ENCODE measurements at regions not wholly inside any gene's neighbourhood (a gene's known extent, or its start where the extent isn't known, plus 50 kb on each side); places are given as distances from the start of the nearest gene placed in this dataset.
A peak's percentile ranks its signal among the peaks of the same experiment; 100 is the strongest.
"Not testable (repeated sequence)": the region's sequence is repeated elsewhere in the genome, so short reads cannot be mapped to it uniquely, and the experiment has no call there.

GRCh38 chr5:91468651-91469422, 85.7 kb upstream of the ARRDC3 start:
- no peaks in the 10 kb centered on the region for H3K36me3 Mint-ChIP-seq
- DNase-seq: no peak
- peaks cover 4% of the 10 kb centered on the region for H3K9me3 Mint-ChIP-seq
- H3K27ac Mint-ChIP-seq: no peak overlapping the region
- no peak overlapping the region for H3K4me3 Mint-ChIP-seq
- no peaks in the 10 kb centered on the region for H3K27me3 Mint-ChIP-seq
- H3K4me1 Mint-ChIP-seq: peaks cover 17% of the 10 kb centered on the region

GRCh38 chr5:91464886-91465646, 81.9 kb upstream of the ARRDC3 start:
- peaks cover 10% of the 10 kb centered on the region for H3K9me3 Mint-ChIP-seq
- H3K27ac Mint-ChIP-seq: no peak overlapping the region
- DNase-seq: no peak
- H3K4me1 Mint-ChIP-seq: peaks cover 15% of the 10 kb centered on the region
- no peaks in the 10 kb centered on the region for H3K36me3 Mint-ChIP-seq
- H3K27me3 Mint-ChIP-seq: no peaks in the 10 kb centered on the region
- H3K4me3 Mint-ChIP-seq: no peak overlapping the region

GRCh38 chr5:91457681-91458058, 74.6 kb upstream of the ARRDC3 start:
- Mint-ChIP-seq H3K9me3 (peaks cover 6% of the 10 kb centered on the region), H3K27ac (no peak overlapping the region), H3K4me3 (no peak overlapping the region), H3K27me3 (no peaks in the 10 kb centered on the region), H3K36me3 (no peaks in the 10 kb centered on the region), H3K4me1 (no peaks in the 10 kb centered on the region)
- DNase-seq: no peak

GRCh38 chr5:91456928-91457680, 74.0 kb upstream of the ARRDC3 start:
- H3K36me3 Mint-ChIP-seq: no peaks in the 10 kb centered on the region
- H3K9me3 Mint-ChIP-seq: peaks cover under 1% of the 10 kb centered on the region
- DNase-seq: no peak
- no peak overlapping the region for H3K4me3 Mint-ChIP-seq
- H3K27me3 Mint-ChIP-seq: no peaks in the 10 kb centered on the region
- H3K4me1 Mint-ChIP-seq: no peaks in the 10 kb centered on the region
- no peak overlapping the region for H3K27ac Mint-ChIP-seq

GRCh38 chr5:91449083-91449482, 66.0 kb upstream of the ARRDC3 start:
- Mint-ChIP-seq H3K36me3 (no peaks in the 10 kb centered on the region), H3K27me3 (no peaks in the 10 kb centered on the region), H3K4me1 (peaks cover 4% of the 10 kb centered on the region), H3K27ac (no peak overlapping the region), H3K9me3 (peaks cover 4% of the 10 kb centered on the region), H3K4me3 (no peak overlapping the region)
- no peak for DNase-seq

- H3K36me3 Mint-ChIP-seq, H3K27ac Mint-ChIP-seq, H3K4me1 Mint-ChIP-seq, H3K9me3 Mint-ChIP-seq, H3K27me3 Mint-ChIP-seq, DNase-seq, H3K4me3 Mint-ChIP-seq: not testable (repeated sequence)
These were observed 65.0 kb upstream of the ARRDC3 start for GRCh38 chr5:91448079-91448478.

- not testable (repeated sequence) for H3K9me3 Mint-ChIP-seq, DNase-seq, H3K27ac Mint-ChIP-seq, H3K27me3 Mint-ChIP-seq, H3K4me1 Mint-ChIP-seq, H3K4me3 Mint-ChIP-seq, H3K36me3 Mint-ChIP-seq
These were observed 63.8 kb upstream of the ARRDC3 start for GRCh38 chr5:91446880-91447279.

GRCh38 chr5:91443761-91444467, 60.8 kb upstream of the ARRDC3 start:
- Mint-ChIP-seq H3K27me3 (no peaks in the 10 kb centered on the region), H3K27ac (no peak overlapping the region)

GRCh38 chr5:91443023-91443422, 59.9 kb upstream of the ARRDC3 start:
- Mint-ChIP-seq H3K27ac (no peak overlapping the region), H3K4me1 (peaks cover 5% of the 10 kb centered on the region)

More at GRCh38 chr5:91443761-91444467, 60.8 kb upstream of the ARRDC3 start:
- no peak for DNase-seq
- peaks cover 3% of the 10 kb centered on the region for H3K36me3 Mint-ChIP-seq
- H3K9me3 Mint-ChIP-seq: peaks cover 4% of the 10 kb centered on the region
- peaks cover 2% of the 10 kb centered on the region for H3K4me1 Mint-ChIP-seq
- H3K4me3 Mint-ChIP-seq: no peak overlapping the region

GRCh38 chr5:91441082-91441481, 58.0 kb upstream of the ARRDC3 start:
- Mint-ChIP-seq H3K36me3 (peaks cover 8% of the 10 kb centered on the region), H3K4me3 (no peak overlapping the region), H3K27me3 (no peaks in the 10 kb centered on the region), H3K4me1 (peaks cover 15% of the 10 kb centered on the region), H3K9me3 (peaks cover 4% of the 10 kb centered on the region), H3K27ac (no peak overlapping the region)
- no peak for DNase-seq

More at GRCh38 chr5:91443023-91443422, 59.9 kb upstream of the ARRDC3 start:
- H3K4me3 Mint-ChIP-seq: no peak overlapping the region
- DNase-seq: no peak
- H3K36me3 Mint-ChIP-seq: peaks cover 3% of the 10 kb centered on the region
- H3K27me3 Mint-ChIP-seq: no peaks in the 10 kb centered on the region
- peaks cover 1% of the 10 kb centered on the region for H3K9me3 Mint-ChIP-seq

GRCh38 chr5:91438871-91439270, 55.8 kb upstream of the ARRDC3 start:
- peaks cover 4% of the 10 kb centered on the region for H3K9me3 Mint-ChIP-seq
- no peak for DNase-seq
- peaks cover 36% of the 10 kb centered on the region for H3K4me1 Mint-ChIP-seq
- peaks cover 9% of the 10 kb centered on the region for H3K36me3 Mint-ChIP-seq
- H3K27me3 Mint-ChIP-seq: no peaks in the 10 kb centered on the region
- H3K27ac Mint-ChIP-seq: no peak overlapping the region
- H3K4me3 Mint-ChIP-seq: no peak overlapping the region

GRCh38 chr5:91436241-91436640, 53.1 kb upstream of the ARRDC3 start:
- Mint-ChIP-seq H3K4me1 (peaks cover 40% of the 10 kb centered on the region), H3K27me3 (no peaks in the 10 kb centered on the region), H3K4me3 (no peak overlapping the region), H3K27ac (no peak overlapping the region), H3K9me3 (peaks cover 7% of the 10 kb centered on the region), H3K36me3 (peaks cover 13% of the 10 kb centered on the region)
- no peak for DNase-seq

GRCh38 chr5:91434348-91434747, 51.2 kb upstream of the ARRDC3 start:
- Mint-ChIP-seq H3K36me3 (peaks cover 10% of the 10 kb centered on the region), H3K27me3 (no peaks in the 10 kb centered on the region), H3K4me1 (peaks cover 40% of the 10 kb centered on the region), H3K27ac (peak overlapping the region; percentile 83), H3K4me3 (no peak overlapping the region), H3K9me3 (peaks cover 14% of the 10 kb centered on the region)
- DNase-seq: no peak

GRCh38 chr5:91433861-91434260, 50.7 kb upstream of the ARRDC3 start:
- DNase-seq: no peak
- Mint-ChIP-seq H3K27ac (peak overlapping the region; percentile 83), H3K27me3 (no peaks in the 10 kb centered on the region), H3K4me3 (no peak overlapping the region), H3K36me3 (peaks cover 10% of the 10 kb centered on the region), H3K4me1 (peaks cover 39% of the 10 kb centered on the region), H3K9me3 (peaks cover 18% of the 10 kb centered on the region)

All from activated naive CD8-positive, alpha-beta T cell treated with anti-CD3 and anti-CD28 coated beads for 36 hours (primary cell).